HG02763 (cell line): ENCODE measurements at regions not wholly inside any gene's neighbourhood (a gene's known extent, or its start where the extent isn't known, plus 50 kb on each side); places are given as distances from the start of the nearest gene placed in this dataset.
"Not testable (repeated sequence)": the region's sequence is repeated elsewhere in the genome, so short reads cannot be mapped to it uniquely, and the experiment has no call there.

Source experiments
- ATAC-seq: cut with Tn5 transposase; IDR thresholded peaks from one replicate; pipeline ENCODE4 v1.9.1; 2021; ENCODE audit warnings: mild to moderate bottlenecking, moderate library complexity; ENCODE audit not compliant: unreplicated experiment

GRCh38 chr5:63011158-63011557 is 432.5 kb downstream of the LRRC70 start:
- ATAC-seq = no peak

- no peak for ATAC-seq
Measured at GRCh38 chr5:63008195-63008594, 429.6 kb downstream of the LRRC70 start.

DNA sequence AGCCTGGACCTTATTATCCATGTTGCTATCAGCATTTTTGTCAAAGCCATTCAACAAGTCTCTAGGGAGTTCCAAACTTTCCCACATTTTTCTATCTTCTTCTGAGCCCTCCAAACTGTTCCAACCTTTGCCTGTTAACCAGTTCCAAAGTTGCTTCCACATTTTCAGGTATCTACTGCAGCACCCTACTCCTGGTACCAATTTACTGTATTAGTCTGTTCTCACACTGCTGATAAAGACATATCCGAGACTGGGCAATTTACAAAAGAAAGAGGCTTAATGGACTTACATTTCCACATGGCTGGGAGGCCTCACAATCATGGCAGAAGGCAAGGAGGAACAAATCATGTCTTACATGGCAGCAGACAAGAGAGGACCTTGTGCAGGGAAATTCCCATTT is 416.2 kb downstream of the LRRC70 start:
- ATAC-seq = not testable (repeated sequence)

GRCh38 chr5:62985749-62986148 is 407.1 kb downstream of the LRRC70 start:
- no peak for ATAC-seq

GRCh38 chr5:62982348-62982747 is 403.7 kb downstream of the LRRC70 start:
- no peak for ATAC-seq

GRCh38 chr5:62980884-62981283 is 402.3 kb downstream of the LRRC70 start:
- no peak for ATAC-seq

DNA sequence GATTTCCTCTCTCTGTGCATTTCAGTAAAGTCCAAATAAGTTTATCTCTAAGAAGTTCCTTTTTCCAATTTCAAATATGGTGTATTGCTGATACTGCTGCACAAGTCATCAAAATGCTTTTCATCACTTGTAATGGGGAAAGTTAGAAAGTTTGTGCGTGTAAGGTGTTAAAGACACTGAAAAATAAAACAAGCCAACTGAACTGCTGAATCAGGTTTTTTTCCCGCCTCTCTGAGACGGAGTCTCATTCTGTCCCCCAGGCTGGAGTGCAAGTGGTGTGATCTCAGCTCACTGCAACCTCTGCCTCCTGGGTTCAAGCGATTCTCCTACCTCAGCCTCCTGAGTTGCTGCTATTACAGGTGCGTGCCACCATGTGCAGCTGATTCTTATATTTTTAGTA is 400.9 kb downstream of the LRRC70 start:
- ATAC-seq = no peak

GRCh38 chr5:62977661-62978060 is 399.0 kb downstream of the LRRC70 start:
- no peak for ATAC-seq

GRCh38 chr5:62974623-62975022 is 396.0 kb downstream of the LRRC70 start:
- no peak for ATAC-seq

DNA sequence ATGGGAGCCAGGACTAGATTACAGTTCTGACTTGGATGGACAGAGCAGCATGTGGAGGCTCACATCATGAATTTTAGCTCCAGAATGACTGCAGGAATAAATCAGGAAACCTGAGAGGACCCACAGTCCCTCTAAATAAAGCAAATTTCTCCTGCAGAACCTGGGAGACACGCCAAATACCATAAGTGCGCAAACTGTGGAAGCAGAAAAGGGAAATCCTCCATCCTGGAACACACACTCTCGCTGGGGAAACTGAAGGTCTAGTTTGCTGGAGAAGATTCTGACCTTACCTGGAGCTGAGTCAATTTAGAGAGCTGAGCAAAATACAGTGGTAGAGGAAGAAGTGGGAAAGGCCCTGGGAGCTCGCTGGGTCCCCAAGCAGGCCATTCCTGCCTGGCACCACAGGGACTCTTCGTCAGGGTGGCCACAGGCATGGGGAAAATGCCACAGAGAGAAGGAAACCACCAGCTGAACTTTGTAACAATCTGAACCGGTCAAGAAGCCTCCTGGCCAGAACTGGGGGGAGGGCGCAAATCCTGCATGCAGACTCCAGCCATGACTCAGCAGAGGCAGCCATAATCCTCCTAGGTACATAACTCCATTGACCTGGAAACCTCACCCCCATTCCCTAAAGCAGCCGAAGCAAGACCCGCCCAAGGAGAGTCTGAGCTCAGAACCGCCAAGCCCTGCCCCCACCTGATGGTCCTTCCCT is 390.9 kb downstream of the LRRC70 start:
- ATAC-seq = no peak

DNA sequence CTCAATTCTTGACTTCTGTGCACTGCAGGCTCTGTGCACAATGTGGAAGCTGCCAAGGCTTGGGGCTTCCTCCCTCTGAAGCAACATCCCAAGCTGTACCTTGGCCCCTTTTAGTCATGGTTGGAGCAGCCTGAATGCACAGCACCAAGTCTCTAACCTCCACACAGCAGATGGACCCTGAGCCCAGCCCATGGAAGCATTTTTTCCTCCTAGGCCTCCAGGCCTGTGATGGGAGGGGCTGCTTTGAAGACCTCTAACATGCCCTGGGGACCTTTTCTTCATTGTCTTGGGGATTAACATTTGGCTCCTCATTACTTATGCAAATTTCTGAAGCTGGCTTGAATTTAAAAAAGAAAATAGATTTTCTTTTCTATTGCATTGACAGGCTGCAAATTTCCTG is 385.8 kb downstream of the LRRC70 start:
- ATAC-seq = no peak

DNA sequence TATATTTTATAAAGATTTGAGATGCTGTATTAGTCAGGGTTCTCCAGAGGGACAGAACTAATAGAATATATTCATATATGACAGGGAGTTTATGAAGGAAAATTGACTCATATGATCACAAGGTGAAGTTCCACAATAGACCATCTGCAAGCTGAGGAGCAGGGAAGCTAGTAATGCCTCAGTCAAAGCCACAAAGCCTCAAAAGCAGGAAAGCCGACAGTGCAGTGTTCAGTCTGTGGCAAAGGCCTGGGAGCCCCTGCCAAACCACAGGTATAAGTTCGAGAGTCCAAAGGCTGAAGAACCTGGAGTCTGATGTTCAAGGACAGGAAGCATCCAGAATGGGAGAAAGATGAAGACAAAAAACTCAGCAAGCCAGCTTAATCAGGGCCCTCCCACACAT is 382.2 kb downstream of the LRRC70 start:
- no peak for ATAC-seq

- no peak for ATAC-seq
Measured at GRCh38 chr5:62956597-62956996, 378.0 kb downstream of the LRRC70 start.

DNA sequence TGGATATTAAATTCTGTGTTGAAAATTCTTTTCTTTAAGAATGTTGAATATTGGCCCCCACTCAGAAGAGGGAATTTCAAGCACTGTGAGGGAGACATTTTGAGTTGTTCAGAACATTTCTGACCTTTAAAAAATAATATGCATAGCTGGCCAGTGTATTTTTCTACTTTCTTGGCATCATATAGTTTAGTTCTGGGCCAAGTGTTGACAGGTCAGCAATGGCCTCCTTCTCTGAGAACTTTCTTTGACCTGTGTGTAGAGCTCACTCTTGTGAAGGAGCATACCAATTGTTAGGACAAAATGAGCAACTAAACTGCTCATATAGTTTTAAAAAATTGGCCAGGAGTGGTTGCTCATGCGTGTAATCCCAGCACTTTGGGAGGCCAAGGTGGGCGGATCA is 376.0 kb downstream of the LRRC70 start:
- no peak for ATAC-seq

GRCh38 chr5:62948301-62948700 is 369.7 kb downstream of the LRRC70 start:
- ATAC-seq = no peak

DNA sequence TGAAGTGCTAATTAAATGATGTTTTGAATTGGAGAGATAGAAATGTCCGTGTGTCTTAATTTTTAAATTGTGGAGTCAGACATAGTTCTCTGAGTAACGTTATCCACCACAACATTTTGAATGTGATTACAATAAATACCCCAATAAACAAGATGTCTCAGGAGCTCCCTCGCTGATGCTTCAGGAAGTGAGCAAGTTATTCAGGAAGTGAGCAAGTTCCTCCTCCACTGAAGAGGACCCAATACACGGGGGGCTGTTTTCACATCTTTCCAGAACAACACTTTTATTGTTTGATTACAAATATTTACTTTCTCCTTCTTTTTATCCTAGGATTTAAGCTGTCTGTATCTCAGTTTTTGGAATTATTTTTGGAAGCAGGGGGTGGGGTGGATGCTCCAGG is 363.8 kb downstream of the LRRC70 start:
- ATAC-seq = no peak

GRCh38 chr5:62938927-62939326 is 360.3 kb downstream of the LRRC70 start:
- ATAC-seq = no peak

- ATAC-seq = no peak
Measured at GRCh38 chr5:62937661-62938558, 359.3 kb downstream of the LRRC70 start.

DNA sequence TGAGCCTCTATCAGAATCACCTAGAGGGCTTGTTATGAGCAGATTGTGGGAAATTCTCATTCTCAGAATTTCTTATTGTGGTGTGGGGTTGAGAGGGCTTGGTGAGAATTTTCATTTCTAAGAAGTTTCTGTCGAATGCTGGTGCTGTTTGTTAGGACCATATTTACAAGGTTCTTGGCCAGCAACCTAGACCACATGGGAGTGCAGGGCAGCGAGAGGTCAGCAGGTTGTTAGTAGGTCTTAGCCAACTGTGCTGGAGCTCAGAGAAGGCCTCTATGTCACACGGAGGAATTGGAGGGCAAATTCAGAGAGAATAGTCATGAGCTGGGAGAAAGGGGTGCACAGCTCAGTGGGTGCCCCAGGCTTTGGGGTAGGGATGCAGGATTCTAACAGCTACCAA is 357.0 kb downstream of the LRRC70 start:
- no peak for ATAC-seq

DNA sequence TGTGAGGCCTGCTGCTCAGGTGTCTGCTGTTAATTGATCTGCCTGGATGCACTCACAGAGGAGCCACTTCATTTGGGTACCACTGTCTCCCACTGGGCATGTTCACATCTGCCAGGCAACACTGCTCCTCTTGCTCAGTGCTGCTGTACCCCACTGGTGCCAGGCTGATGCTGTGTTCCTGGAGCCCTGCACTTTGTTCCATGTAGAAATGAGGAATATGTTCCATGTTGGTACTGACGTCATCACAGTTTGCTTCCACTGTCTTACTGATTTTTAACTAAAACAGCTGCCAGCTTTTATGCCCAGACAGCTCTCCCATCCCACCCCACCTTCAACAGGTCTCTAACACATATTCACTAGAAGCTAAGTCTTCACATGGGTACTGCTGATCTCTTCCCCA is 355.7 kb downstream of the LRRC70 start:
- no peak for ATAC-seq

DNA sequence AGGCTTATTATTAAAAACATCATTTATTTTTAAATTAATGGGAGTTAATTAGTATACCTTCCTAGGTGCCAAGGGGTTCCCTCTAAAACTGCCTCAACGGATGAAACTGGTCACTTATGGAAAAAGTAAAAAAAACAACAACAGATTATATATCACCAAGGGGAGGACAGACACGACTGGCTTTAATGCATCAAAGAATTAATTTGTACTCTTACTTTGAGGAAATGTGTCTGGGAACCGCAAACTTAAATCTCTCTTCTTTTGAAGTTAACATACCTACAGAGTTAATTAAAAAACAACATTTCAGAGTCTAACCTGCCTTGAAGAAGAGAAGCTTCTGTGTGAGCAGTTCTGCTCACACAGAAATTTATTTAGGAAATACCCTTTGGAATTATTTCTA is 354.6 kb downstream of the LRRC70 start:
- ATAC-seq = no peak
